ENCODE measurements at regions not wholly inside any gene's neighbourhood (a gene's known extent, or its start where the extent isn't known, plus 50 kb on each side); places are given as distances from the start of the nearest gene placed in this dataset.

DNA sequence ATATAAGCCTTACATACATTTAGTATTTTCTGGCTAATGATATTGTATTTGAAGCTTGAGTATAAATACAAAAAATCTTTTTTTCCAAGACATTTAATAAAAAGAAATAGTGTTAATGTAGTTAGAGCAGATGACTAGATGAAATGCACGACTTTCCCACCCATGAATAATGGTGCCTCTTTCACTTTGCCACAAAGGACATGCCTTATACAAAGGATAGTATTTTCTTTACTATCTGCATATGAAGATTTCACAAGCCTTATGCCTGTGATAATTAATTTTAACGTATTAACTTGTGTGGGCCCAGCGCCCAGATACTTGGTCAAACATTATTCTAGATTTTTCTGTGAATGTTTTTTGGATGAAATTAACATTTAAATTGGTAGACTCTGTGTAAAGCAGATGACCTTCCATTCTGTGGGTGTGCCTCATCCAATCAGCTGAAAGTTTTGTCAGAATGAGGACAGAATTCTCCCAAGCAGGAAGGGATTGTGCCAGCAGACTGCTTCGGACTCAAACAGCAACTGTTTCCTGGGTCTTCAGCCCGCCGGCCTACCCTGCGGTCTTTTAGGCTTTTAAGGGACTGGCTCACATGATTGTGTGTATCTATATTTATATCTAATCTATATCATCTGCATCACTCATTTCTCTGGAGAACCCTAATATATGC lies 115.4 kb downstream of the USP22 start (continued):
- no peak for TF ChIP-seq YY1 (IDR thresholded peaks at IDR 0.05; ENCODE audit: borderline replicate concordance in 1 of 3, control insufficient read depth in 1 of 3, extremely low read depth in 1 of 3, insufficient read depth in 3 of 3, insufficient read length in 1 of 3, insufficient replicate concordance in 2 of 3, low read depth in 1 of 3, low read length in 2 of 3)
- no peak for TF ChIP-seq STAT5B (CRISPR knock-in tag; IDR thresholded peaks at IDR 0.05)
- TF ChIP-seq, protein P1, sequence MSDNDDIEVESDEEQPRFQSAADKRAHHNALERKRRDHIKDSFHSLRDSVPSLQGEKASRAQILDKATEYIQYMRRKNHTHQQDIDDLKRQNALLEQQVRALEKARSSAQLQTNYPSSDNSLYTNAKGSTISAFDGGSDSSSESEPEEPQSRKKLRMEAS (CRISPR knock-in tag; IDR thresholded peaks at IDR 0.05), result no peak

DNA sequence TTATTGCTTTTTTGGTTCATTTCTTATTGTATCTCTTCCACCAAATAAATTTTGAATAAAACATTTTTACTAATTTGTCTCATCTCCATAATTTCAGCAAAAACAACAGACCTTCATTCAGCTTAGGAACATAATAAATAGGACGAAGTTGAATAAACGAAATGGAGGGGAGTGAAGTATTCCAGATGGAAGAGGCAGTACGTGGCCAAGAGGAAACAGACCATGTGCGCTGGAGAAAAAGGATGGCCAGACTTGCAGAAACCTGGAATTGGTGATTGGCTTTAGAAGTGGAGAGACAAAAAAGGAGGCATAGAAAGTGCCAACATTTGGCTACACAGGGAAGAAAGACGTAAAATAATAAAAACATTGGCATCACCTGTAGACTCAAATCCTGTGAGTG lies 113.5 kb downstream of the USP22 start:
- Histone ChIP-seq H3K4me1 (replicated peaks in 1 of 2; ENCODE audit: control insufficient read depth in 2 of 2, insufficient read depth in 2 of 2, low read length in 2 of 2) (peaks cover 0 to 2% of the 10 kb centered on the region in 2 experiments; a peak in 1 of 5 replicates), H4K20me1 (replicated peaks; ENCODE audit: control insufficient read depth, insufficient read depth, low read length) (no peaks in the 10 kb centered on the region; the same call in 1 of the 2 replicates), H2AFZ (ENCODE audit: low read depth, low read length) (no peak overlapping the region), H3K9ac (ENCODE audit: insufficient read depth in 1 of 2, low read depth in 2 of 2, low read length in 2 of 2) (no peak overlapping the region), H3K27ac (ENCODE audit: extremely low read depth, low read depth, low read length) (no peak overlapping the region), H3K9me3 (replicated peaks; ENCODE audit: control insufficient read depth, insufficient read depth, low read depth, low read length) (no peaks in the 10 kb centered on the region), H3K27me3 (ENCODE audit: control insufficient read depth in 2 of 2, insufficient read depth in 2 of 2, low read length in 2 of 2) (no peaks in the 10 kb centered on the region), H3K79me2 (ENCODE audit: control insufficient read depth, insufficient read depth, low read length) (peaks cover 5% of the 10 kb centered on the region; the same call in 1 of the 3 replicates), H3K9me1 (ENCODE audit: control insufficient read depth, insufficient read depth, low read length) (no peaks in the 10 kb centered on the region), H3K4me3 (no peak overlapping the region), H3K36me3 (ENCODE audit: control insufficient read depth, insufficient read depth, low read length) (peaks cover 20% of the 10 kb centered on the region; the same call in 1 of the 3 replicates), H3K4me2 (ENCODE audit: insufficient read depth, low read length) (no peak overlapping the region)
- DNase-seq (ENCODE audit: extremely low read depth in 1 of 4, low spot score in 3 of 4), result no peak
- no peak for ATAC-seq
- CTCF ChIA-PET (ENCODE audit: low intra/inter-chr PET ratio), result no interaction called here
- intact Hi-C loops (cut with micrococcal nuclease) (no loop called here), in situ Hi-C loops (cut with MboI) (no loop called here)
- BruUV-seq (replicated peaks), result no TSS peak
- 41% methylated on average over 5 of the region's 5 CpGs for WGBS (ENCODE audit: insufficient coverage, low coverage, missing lambda C conversion rate)
- POLR2A ChIA-PET, result no interaction called here
- no peak for FAIRE-seq
- TF ChIP-seq BRD9 (IDR thresholded peaks at IDR 0.05; ENCODE audit: low read depth, partially characterized antibody) (no peak), TARDBP (IDR thresholded peaks at IDR 0.05) (no peak), FOXK2 (conservative IDR thresholded peaks at IDR 0.05 in 1 of 2, IDR thresholded peaks at IDR 0.05 in 1 of 2; ENCODE audit: low read depth in 2 of 2) (no peak), ZNF436 (CRISPR knock-in tag; IDR thresholded peaks at IDR 0.05) (no peak), EZH2 (IDR thresholded peaks at IDR 0.05; ENCODE audit: borderline replicate concordance, low read depth, low read length) (no peak), HMG20B (CRISPR knock-in tag; IDR thresholded peaks at IDR 0.05) (no peak), SMAD1 (IDR thresholded peaks at IDR 0.05; ENCODE audit: low read depth, low read length, partially characterized antibody) (no peak), SNRNP70 (optimal IDR thresholded peaks at IDR 0.05; ENCODE audit: low read depth, low read length) (no peak), HDGF (IDR thresholded peaks at IDR 0.05) (no peak)
- TF ChIP-seq, protein P2, sequence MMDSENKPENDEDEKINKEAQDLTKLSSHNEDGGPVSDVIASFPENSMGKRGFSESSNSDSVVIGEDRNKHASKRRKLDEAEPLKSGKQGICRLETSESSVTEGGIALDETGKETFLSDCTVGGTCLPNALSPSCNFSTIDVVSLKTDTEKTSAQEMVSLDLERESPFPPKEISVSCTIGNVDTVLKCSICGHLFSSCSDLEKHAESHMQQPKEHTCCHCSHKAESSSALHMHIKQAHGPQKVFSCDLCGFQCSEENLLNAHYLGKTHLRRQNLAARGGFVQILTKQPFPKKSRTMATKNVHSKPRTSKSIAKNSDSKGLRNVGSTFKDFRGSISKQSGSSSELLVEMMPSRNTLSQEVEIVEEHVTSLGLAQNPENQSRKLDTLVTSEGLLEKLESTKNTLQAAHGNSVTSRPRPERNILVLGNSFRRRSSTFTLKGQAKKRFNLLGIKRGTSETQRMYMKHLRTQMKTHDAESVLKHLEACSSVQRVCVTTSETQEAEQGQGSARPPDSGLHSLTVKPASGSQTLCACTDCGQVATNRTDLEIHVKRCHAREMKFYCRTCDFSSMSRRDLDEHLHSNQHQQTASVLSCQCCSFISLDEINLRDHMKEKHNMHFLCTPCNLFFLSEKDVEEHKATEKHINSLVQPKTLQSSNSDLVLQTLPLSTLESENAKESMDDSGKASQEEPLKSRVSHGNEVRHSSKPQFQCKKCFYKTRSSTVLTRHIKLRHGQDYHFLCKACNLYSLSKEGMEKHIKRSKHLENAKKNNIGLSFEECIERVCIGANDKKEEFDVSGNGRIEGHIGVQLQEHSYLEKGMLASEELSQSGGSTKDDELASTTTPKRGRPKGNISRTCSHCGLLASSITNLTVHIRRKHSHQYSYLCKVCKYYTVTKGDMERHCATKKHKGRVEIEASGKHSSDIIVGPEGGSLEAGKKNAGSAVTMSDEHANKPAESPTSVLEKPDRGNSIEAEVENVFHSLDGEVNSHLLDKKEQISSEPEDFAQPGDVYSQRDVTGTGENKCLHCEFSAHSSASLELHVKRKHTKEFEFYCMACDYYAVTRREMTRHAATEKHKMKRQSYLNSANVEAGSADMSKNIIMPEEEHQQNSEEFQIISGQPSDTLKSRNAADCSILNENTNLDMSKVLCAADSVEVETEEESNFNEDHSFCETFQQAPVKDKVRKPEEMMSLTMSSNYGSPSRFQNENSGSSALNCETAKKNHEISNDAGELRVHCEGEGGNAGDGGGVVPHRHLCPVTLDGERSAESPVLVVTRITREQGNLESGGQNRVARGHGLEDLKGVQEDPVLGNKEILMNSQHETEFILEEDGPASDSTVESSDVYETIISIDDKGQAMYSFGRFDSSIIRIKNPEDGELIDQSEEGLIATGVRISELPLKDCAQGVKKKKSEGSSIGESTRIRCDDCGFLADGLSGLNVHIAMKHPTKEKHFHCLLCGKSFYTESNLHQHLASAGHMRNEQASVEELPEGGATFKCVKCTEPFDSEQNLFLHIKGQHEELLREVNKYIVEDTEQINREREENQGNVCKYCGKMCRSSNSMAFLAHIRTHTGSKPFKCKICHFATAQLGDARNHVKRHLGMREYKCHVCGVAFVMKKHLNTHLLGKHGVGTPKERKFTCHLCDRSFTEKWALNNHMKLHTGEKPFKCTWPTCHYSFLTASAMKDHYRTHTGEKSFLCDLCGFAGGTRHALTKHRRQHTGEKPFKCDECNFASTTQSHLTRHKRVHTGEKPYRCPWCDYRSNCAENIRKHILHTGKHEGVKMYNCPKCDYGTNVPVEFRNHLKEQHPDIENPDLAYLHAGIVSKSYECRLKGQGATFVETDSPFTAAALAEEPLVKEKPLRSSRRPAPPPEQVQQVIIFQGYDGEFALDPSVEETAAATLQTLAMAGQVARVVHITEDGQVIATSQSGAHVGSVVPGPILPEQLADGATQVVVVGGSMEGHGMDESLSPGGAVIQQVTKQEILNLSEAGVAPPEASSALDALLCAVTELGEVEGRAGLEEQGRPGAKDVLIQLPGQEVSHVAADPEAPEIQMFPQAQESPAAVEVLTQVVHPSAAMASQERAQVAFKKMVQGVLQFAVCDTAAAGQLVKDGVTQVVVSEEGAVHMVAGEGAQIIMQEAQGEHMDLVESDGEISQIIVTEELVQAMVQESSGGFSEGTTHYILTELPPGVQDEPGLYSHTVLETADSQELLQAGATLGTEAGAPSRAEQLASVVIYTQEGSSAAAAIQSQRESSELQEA (IDR thresholded peaks at IDR 0.05; ENCODE audit: low read depth), result no peak
